Activated naive CD4-positive, alpha-beta T cell treated with anti-CD3 and anti-CD28 coated beads, Interleukin-2, amount 50 U/mL, for 16 hours (primary cell): ENCODE measurements at regions not wholly inside any gene's neighbourhood (a gene's known extent, or its start where the extent isn't known, plus 50 kb on each side); places are given as distances from the start of the nearest gene placed in this dataset.
"Not testable (repeated sequence)": the region's sequence is repeated elsewhere in the genome, so short reads cannot be mapped to it uniquely, and the experiment has no call there.

Source experiments
- DNase-seq: peaks from one replicate; pipeline ENCODE4 v3.0.0-alpha.2; 2020

DNA sequence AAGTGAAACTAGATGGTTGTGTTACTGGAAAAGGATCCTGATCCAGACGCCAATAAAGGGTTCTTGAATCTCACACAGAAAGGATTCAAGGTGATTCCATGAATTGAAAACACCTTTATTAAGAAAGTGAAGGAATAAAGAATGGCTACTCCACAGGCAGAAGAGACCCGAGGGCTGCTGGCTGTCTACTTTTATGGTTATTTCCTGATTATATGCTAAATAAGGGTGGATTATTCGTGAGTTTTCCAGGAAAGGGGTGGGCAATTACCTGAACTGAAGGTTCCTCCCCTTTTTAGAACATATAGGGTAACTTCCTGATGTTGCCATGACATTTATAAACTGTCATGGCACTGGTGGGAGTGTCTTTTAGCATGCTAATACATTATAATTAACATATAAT is 50.9 kb upstream of the WARS2 start:
- DNase-seq, result no peak

DNA sequence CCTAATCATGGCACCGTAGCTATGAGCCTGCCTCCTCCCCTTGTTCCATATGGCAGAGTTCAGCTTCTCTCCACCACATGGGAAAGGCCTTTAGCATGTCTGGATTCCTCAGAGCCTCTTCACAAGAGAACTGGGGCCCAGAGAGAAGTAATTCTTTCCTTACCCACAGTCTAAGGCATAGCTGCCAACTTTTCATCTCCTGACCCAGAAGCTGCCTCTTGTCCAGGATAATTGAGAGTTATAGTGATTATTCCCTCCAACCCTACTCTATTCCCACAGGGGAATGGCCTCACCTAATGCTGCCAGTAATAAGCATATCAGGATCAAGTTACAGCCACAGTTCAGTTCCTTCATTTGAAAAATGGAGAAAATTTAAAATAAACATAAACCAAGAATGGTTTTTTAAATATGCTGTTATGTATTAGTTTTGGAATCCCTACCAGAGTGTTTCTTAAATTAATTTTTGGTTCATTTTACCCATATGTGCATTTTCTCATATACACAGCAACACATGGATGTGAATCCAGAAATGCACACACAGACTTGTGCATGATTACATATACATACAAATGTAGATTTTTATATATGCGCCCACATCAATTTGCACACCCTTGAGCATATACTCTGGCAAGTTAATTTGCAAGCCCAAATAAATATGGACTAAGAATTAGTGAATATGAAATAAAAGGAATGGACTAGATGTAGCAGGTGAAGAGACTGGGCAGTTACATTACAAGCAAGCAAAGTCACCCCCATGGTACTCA is 63.9 kb upstream of the WARS2 start:
- no peak for DNase-seq

DNA sequence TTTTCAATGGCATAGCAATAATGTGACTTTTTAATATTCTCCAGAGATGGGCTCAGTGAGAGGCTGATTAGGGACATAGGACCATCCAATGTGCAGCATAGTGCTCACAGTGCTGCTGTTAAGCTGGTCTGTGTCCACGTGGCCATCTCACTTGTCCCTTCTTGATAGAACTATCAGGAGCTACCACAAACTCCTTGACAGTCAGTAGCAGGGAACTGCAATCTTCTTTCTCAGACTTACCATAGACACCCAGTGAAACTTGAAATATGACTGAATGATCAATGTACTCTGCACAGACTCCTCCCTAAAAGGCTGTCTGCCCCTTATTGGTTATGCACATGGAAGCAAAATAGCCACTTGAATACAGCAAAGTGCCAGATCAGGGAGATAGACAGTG is 64.5 kb upstream of the WARS2 start:
- no peak for DNase-seq

DNA sequence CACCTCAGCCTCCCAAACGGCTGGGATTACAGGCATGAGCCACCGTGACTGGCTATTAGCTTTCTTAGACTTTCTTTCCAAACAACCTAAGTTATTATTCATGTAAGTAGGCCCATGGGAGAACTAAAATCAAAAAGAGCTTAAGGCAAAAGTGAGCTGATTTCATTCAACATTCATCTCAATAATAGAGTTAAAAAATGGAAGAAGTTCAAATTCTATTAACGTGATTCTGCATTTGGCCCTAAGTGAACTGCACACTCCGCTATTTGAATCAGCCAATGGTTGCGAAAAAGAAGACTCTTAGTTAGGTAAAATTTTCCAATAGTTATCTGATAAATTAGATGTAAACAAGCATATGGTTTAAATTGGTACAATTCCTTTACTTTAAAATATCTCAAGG is 68.6 kb upstream of the WARS2 start:
- DNase-seq, result no peak

DNA sequence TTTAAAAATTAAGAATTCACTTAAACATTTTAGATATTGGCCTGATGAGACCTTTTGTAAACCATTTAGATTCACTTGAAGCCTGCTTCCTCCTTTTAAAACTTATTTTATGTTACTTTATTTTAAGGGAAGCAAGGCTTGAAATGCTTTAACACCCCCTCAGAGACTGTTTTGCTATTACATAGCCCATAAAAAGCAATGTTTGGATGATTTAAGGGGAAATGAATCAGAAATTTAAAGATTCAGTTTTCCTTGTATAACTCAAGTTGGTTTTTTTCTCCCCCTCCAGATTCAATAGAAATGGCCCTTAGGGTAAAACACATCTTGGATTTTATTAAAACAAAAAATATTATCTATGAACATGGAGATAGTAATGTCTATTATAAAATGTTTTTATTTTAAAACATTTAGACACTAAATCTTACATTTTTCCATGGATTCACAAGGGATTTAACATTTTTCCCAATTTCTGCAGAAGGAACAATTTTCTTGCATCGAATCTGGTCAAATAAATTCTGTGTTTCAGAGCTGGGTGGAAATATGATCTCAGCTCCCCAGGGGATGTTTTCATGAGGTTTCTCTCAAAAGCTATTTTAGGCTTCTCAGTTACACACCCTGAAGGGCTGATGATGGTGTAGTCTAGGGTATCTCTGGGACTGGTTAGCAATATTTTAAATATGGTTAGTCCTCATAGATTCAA is 69.3 kb upstream of the WARS2 start:
- DNase-seq, result no peak

DNA sequence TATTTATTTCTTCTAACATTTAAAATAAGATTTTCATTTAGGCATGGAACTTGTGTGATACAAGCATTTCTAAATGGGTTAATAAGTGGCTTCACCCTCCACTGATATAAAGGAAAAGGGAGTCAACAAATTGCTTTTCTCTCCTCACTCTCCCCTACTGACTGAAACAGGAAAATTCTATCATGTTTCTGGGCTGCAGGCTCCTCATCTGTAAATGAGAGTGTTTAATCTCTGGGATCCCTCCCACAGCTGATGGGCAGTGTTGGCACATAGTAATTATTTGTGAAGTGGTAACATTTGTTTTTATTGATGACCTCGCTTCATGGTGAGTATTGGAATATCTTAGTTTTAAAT is 69.8 kb upstream of the WARS2 start:
- DNase-seq, result no peak

DNA sequence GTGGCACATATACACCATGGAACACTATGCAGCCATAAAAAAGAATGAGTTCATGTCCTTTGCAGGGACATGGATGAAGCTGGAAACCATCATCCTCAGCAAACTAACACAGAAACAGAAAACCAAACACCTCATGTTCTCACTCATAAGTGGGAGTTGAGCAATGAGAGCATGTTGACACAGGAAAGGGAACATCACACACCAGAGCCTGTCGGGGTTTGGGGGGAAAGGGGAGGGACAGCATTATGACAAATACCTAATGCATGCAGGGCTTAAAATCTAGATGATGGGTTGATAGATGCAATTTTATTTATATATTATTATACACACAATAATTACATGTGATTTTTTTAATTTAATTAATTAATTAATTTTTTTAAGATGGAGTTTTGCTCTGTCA is 72.8 kb upstream of the WARS2 start:
- DNase-seq, result not testable (repeated sequence)

DNA sequence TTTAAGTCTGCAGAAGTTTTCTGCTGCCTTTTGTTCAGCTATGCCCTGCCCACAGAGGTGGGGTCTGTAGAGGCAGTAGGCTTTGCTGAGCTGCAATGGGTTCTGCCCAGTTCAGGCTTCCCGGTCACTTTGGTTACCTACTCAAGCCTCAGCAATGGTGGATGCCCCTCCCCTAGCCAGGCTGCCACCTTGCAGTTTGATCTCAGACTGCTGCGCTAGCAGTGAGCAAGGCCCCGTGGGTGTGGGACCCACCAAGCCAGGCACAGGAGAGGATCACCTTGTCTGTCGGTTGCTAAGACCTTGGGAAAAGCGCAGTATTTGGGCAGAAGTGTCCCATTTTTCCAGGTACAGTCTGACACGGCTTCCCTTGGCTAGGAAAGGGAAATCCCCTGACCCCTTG is 74.5 kb upstream of the WARS2 start:
- not testable (repeated sequence) for DNase-seq

DNA sequence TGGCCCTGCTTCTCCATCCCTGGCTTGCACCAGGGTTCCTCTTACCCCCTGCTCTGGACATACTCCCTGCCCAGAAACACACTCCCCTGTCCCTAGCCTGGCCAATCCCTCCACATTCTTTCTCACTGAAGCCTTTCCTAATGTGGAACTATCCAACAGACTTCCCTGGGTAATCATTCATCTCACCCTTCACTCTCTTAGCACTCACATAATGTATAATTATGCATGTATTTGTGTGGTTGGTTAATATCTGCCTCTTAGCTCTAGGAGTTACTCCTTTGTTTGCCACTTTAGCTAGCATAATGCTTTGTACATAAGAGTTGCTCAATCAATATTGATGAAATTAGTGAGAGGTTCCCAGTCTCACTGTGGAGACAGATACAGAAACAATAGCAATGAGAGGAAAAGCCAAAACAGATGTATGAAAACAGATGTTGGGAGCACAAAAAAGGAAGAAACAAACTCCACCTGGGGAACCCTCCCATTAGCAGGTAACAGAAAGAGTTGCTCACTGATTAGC is 76.9 kb upstream of the WARS2 start:
- no peak for DNase-seq

DNA sequence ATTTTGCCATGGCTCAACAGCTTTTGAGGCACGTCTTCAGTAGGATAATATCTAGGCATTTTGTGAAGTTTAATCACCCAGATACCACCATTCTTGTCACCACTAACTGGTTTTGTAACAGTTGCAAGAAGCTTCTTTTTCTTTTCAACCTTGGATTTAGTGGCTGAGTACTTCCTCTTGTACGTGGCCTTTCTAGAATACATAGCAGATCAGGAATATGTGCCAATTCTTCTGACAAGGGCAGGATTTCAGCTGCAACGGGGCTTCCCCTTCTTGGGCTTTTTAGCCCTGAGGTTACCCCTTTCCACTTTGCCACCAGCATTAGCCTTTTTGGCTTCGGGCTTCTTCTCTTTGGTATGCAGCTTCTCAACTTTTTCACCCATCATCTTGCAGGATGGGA is 79.3 kb upstream of the WARS2 start:
- DNase-seq, result no peak

DNA sequence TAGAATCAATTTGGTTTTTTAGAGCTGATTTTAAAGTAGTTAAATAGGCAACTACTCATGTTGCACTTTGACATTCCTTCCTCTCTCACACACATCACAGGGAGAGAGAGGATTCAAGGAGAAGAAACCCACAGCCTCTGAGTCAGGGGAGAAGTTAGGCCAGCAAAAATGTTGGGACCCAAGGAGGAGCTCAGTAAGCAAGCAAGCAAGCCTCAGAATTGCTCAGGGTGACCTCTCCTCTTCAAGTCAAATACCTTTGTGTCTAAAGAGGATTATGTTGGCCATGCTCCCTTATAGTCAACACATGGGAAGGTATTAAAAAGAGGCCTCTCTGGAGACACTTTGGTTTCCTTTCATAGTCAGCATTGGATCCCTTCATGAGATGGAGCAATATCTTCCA is 80.5 kb upstream of the WARS2 start:
- no peak for DNase-seq

DNA sequence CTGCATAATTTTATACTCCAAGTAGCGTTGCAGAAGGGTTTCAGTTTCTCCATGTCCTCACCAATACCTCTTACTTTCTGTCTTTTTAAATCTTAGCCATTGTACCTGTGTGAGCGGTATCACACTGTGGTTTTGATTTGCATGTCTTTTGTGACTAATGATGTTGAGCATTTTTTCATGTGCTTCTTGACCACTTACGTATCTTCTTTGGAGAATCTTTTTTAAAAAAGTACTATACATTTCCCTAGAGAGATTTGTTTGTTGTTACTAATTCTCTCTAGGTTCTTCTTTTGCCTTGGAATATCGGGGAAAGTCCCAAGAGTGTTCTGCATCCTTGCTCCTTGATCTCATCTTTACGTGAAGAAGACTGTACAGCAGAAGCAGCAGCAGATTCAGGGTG is 81.8 kb upstream of the WARS2 start:
- DNase-seq, result no peak

DNA sequence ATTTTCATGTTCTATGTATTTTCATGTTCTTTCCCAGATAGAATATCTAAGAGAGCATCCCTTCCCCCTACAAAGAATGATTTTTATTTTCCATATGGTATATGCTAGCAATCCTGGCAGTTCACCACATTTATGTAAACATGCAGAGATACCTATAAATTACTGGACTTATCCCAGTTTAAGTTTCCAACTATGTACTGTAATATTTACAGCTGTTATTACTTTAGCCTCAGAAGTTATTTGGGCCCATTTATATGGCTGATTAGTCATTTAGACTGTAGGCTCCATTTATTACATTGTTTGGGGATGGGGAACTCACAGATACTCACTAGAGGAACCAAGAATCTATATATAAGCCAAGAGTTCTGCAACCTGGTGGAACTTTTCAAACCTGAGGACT is 84.8 kb upstream of the WARS2 start:
- no peak for DNase-seq

DNA sequence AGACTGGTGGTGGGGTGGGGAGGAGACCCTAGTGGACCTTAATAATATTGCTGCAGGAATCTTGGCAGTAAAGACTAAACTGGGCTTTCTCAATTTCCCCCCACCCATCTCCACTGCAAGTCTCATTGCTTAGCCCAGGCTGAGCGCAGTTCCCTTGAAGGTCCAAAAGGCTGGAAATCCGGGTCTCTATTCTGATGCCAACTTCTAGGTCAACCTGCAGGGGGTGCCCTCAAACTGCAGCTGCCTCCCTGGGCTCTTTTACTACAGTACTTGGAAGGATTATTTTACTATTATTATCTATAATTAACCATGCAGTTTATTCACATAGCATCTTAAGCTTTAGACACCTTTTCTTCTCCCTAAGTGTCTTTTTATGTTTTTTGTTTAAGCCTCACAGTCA is 85.4 kb upstream of the WARS2 start:
- DNase-seq, result no peak

DNA sequence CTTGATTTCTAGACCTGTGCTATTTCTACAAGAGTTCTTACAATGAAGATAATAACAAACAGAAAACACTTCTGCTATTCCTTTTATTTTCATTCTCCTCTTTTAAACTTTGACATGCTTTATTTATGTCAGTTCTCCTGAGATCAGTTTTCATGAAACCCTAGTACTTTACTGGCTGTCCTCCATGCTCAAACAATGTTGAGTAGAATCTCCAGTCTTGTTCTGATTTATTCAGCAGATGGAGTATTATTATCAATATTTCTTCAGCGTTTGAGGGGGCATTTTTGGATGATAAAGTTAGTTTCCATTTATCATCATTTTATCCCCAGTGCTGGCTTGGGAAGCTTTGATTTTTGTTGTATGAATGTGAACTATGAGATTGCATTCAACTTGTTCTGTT is 85.9 kb upstream of the WARS2 start:
- no peak for DNase-seq

DNA sequence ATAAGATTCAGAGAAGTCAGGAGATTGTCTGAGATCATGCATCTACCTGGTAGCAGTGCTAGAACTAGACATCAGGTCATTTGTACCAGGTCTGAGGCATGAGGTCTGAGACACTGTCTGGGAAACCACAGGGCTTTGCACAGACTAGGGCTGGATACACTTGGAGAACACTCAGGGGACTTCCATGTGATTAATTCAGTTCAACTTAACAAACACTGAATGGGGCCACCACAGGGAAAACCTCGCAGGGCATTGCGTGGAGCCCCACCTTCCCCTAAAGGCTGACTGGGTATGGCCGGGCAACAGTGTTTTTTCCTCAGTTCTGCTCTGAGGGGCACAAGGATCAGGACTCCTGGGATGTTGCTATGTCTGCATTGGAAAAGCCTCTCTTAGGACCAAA is 86.5 kb upstream of the WARS2 start:
- DNase-seq, result no peak

DNA sequence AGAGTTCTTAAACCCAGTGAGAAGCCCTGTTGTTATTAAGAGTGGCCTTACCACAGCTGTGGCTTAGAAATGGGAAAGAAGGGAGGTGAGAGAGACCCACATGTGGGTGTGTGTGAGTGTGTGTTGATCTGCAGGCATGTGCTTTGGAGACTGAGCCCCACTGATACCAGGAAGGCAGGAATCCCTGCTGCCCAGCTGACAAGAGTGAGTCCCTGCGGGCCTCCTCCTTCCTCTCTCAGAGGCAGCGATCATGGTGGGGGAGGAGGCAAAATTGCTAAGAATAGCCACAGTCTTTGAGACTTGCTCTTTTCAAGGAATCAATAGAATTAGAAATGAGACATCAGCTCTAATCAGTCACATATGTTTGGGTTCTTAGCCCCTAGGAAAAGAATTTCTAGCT is 87.0 kb upstream of the WARS2 start:
- DNase-seq, result no peak

DNA sequence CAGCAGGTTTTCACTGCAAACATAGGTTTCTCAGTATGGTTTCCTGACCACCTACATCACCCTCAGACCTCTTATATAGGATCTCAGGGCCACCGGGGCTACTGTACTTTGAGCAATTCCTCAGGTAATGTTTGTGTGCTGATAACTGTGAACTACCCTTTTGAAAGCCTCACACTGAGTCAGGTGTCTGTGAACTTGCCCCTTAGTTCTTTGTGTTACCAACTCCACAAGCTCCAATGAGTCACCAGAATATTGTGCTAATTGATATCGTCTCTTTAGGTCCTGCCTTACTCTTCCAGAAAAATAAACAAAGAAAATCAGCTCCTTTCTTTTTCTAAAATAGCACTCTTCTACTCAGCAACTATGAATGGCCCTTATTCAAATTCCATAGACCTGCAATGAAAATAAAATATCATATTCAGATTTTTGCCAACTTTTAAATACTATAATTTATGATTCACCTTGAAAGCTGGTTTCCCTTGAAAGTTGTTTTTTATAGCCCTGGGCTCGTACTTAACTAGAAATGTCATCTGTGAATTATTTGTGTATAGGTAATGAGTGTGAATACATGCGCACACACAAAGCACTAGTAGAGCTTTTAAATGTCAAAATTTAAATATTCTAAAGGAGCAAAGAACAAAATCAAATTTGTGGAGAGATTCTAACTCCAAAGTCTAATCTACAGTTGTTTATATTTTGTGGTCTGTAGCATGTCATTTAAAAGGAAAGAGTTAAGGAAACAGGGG is 88.1 kb upstream of the WARS2 start:
- DNase-seq, result no peak

DNA sequence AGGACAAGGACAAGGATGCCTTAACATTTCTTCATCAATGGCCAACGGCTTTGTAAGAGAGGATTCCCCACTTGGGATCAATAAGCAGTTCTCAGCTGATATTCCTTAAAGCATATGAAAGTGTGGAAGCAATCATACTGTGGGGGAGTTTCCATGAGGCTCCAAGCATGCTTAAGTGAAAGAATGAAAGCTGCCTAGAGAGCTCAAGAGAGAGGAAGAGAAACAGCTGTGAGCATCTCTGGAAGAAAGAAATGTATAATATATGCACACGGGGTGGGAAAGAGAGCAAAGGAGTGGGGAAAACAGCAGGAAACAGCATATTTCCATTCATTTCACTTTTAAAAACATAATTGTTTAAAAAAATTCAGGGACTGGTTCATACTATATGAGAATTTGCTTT is 94.7 kb upstream of the WARS2 start:
- no peak for DNase-seq

DNA sequence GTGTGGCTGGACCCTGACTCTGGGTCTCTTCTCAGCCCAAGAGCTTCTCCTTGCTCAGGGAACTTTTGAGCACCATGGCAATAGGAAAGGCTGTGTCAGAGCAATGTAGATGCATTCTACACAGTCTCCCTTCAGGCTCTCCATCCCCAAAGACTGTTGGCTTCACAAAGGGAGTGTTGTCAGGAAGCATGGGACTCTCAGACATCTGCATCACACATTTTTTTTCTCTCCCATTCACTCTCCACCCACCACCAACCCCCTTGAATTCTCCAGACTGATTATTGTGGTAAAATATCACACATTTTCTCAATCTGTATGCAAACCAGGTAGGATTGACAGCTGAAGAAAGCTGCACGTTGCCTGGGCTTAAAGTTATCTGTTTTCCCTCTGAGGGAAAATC is 105.4 kb upstream of the WARS2 start:
- no peak for DNase-seq

DNA sequence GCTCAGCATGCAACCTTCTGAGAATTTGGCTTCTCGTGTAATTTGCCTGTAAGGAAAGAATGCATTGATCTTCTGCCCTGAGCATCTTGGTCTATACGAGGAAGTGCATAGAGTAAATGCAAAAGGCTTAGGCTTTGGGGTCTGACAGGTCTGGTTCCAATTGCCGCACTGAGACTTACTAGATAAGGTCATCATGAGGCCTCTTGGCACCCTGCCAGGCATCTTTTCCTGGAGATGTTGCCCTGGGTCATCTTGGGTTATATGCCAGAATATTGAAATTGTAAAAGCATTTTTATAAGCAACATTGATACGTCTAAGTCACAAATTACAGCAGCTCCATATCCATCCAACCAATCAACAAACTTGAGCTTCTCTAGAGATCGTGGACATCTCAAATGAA is 108.8 kb upstream of the WARS2 start:
- DNase-seq, result no peak

DNA sequence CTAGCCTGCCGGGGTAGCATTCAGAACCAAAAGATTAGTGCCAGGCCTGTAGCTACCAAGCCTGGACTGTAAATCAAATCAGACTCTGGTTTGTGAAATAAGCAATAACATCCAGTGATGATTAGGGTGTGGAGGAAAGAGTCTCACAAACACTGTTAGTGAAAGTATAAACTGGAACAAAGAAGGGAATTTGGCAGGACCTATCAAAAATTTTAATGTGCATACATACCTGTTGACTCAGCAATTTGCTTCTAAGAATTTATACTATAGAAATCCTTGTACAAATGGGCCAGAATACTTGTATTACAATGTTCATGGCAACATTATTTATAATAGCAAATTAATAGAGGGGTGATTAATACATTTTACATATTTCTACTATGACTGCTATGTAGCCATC is 109.8 kb upstream of the WARS2 start:
- no peak for DNase-seq

DNA sequence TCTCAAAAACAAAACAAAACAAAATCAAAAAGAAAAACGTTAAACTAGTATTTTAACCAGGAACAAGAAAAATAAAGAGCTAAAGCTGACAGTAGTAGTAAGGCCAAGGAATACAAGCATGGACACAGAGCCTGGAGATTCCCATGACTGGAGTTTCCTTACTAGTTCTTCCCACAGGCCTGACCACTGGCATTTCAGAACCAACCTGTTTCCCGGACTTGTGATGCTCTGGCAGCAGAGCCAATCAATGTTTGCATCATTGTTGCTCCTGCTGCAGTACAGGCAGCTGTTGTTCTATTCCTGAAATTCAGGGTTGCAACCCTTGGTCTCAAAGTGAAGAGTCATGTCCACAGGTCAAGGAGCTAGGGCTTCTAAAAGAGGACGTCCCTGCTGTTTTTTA is 111.3 kb upstream of the WARS2 start:
- DNase-seq, result no peak

DNA sequence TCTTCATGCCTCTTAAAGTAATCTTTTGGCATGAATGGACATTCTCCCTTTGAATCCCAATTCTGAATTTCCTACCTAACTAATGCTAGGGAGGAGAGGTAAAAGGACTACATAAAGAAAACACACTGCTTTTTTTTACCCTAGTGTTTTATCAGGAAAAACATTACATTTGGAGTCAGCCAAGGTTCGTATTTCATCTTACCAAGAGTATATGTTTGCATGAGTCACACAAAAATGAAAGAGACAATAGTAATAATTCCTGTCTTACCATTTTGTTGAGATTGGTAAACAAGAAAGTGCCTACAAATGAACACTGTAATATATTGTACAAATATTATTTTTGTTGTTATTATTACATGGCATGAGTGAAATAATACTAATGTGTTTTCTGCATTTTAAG is 112.9 kb upstream of the WARS2 start:
- DNase-seq, result no peak
